GM19023 (cell line): ENCODE measurements at regions not wholly inside any gene's neighbourhood (a gene's known extent, or its start where the extent isn't known, plus 50 kb on each side); places are given as distances from the start of the nearest gene placed in this dataset.

Experiments used
- ATAC-seq: cut with Tn5 transposase; IDR thresholded peaks from one replicate; pipeline ENCODE4 v1.9.1; 2021; ENCODE audit warnings: mild to moderate bottlenecking, moderate library complexity; ENCODE audit not compliant: unreplicated experiment

DNA sequence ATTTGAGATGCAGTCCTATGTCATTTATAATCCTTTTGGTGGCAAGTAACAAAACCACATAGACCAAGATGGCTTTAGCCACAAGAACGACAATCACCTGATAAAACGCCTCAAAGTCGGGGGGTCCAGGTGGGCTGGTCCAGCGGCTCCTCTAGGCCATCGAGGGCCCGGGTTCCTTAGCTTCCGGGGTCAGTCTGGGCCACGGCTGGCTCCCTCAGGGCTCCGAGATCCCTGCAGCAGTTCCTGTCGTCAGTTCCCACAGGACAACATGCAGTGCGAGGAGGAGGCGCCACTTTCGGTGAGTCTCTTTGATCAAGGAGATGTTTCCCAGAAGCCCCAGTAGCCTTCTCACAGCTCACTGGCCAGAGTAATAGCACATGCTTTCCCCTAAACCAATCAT lies 574.6 kb downstream of the AACS start:
- no peak for ATAC-seq

GRCh38 chr12:125643055-125643454 lies 577.8 kb downstream of the AACS start:
- ATAC-seq = no peak

DNA sequence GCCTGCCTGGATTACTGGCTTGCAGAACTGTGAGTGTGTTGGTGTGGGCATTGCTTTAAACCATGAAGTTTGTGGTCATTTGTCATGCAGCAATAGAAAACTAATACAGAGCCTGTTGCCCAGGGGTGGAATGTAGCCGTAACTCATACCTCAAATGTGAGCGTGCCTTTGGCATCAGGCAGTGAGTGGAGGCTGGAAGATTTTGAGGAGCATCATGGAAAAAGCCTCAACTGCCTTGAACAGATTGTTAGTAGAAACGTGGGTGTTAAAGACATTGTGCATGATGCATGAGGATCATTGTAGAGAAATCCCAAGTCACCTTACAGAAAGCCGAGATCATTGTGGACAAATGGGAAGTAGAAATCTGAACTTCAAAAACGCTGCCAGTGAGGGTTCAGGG lies 580.5 kb downstream of the AACS start:
- no peak for ATAC-seq

DNA sequence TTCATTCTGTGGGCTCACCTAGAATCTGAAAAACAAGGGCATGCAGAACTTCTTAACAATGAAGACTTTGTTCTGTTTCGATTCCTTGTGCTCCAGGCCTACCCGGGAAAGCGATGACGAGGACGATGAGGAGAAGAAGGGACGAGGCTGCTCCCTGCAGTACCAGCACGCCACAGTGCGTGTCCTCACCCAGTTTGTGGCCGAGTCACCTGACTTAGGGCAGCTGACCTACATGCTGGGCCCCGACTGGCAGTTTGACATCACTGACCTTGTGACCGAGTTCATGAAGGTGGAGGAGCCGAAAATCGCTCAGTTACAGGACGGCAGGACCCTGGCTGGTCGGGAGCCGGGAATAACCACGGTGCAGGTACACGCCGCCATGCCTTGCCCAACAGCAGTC lies 585.4 kb downstream of the AACS start:
- no peak for ATAC-seq

- no peak for ATAC-seq
Measured at GRCh38 chr12:125651625-125652024, 586.4 kb downstream of the AACS start.

DNA sequence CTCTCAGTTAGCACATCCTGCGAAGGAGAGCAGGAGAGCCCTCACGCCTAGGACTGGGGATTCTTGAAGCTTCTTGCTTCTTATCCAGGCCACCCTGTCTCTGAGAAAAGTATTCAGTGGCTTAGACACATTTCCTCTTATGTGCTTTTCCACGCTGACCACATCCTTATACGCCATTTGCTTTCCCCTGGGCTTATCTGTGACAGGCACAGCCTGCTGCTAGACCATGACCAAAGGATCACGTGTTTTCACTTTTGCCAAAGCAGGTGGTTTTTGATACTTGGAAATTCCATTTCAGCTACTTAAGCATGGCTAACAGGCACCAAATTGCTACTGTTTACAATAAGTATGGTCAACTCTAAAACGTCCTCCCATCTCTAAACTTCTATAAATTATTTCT lies 587.4 kb downstream of the AACS start:
- ATAC-seq = no peak

DNA sequence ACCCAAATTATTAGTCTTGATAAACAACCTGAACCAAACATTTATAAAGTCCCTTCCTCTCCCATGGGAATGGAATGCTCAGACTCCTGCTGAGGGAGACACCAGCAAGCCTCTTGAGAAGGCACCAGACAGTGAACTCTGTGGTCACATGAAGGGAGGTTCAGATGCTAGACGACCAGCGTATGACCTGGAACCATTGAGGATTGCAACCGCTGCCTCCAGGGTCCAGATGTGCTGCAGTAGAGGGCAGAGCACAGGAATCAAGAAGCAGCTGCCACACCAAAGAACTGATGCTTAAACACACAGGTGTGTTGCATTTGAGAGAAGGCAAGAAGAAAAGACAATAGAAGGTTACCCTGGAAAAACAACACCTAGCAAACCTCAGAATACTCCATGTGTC lies 592.4 kb downstream of the AACS start:
- no peak for ATAC-seq

- ATAC-seq = no peak
Measured at GRCh38 chr12:125674554-125675338, 609.5 kb downstream of the AACS start.

DNA sequence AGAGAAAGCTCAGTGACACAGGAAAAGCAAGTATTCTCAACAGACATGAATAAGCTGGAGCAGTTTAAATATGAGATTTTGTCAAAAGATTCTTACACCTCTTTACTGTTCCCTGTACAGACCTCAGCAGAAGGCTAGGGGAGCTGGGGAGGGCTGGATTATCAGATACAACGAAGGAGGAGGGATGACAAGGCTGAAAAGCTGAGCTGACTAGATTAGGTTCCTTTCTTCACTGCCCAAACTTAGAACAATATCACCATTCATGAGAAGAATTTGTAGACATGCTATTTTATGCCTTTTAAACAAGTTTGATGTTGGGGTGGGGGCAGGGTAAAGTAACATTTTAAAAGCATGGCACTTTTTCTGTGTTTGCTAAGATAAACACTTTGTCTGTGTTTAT lies 611.1 kb downstream of the AACS start:
- ATAC-seq = no peak

GRCh38 chr12:125677829-125678228 lies 612.6 kb downstream of the AACS start:
- ATAC-seq = no peak

GRCh38 chr12:125678589-125678993 lies 613.4 kb downstream of the AACS start:
- ATAC-seq = no peak

DNA sequence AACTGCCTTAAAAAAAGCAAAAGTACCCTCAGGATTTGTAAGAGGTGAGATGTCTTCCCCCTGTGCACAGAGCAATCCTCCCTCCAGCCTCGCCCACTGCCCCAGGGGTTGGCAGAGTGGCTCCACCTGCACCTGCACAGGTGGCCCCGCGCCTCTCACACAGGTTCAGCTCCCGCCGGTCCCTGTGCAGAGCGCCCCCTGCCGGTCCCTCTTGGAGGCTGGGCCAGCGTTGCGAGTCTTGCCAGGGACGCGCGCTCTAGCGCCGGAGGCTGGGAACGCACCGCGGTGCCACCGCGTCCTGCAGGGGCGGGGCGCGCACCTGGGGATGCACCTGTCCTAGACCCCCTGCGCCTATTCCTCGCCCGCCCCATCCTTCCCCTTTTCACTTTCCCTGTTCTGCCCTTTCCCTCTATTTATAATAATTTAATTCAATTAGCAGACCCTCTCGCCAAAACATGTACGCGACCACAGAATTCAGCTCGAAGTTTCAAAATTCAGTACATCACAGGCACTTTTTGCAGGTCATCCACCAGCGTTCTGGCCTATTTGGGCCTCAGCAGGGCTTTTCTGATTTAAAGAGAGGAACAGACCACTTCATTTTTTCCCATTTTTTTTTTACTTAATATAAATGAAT lies 618.6 kb downstream of the AACS start:
- ATAC-seq = peak; percentile 80

DNA sequence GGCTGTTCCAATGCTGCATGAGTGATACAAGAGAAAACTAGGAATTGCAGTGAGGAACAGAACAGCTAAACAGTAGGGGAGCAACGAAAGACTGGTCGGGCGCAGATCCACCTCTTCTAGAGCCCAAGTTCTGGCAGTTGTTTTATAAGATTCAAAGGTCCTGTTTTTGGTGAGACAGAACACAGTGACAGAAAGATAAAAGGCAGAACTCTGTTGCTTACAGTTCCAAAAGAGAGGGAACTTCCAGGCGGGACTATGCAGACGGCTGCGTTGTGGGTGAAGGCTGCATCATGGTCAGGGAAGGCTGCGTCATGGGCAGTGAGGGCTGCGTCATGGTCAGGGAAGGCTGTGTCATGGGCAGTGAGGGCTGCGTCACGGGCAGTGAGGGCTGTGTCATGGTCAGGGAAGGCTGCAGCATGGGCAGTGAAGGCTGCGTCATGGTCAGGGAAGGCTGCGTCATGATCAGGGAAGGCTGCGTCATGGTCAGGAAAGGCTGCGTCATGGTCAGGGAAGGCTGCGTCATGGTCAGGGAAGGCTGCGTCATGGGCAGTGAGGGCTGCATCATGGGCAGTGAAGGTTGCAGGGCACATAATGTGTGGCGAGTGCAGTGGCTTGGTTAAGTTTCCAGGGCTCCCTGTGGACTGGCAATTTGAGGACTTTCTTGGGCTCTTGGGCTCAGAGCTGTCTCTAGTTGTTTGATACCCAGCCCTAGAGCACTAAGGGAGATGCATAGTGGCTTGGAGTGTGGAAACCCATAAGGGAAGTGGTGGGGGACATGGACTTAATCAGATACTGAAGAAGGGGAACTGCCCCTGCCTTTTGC lies 619.9 kb downstream of the AACS start:
- ATAC-seq = no peak

DNA sequence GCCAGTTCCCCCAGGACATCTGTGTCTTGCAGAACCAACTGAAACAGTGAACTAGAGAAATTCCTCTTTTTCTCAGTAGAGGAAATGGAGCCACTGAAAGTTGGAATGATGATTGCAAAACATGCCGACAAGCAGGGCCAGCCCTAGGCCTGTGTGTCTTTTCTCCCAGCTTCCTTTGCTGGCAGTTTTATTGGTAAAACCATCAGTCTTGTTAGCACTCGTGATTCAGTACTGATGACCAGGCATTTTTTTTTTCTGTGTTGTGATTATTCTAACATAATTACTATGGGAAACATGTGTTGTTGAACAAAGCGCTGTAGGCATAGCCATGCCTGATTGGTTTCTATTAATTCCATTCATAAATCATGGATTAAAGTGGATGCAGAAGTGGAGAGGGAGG lies 620.7 kb downstream of the AACS start:
- ATAC-seq = no peak

- no peak for ATAC-seq
Measured at GRCh38 chr12:125687403-125687802, 622.2 kb downstream of the AACS start.

- no peak for ATAC-seq
Measured at GRCh38 chr12:125687820-125688219, 622.6 kb downstream of the AACS start.

DNA sequence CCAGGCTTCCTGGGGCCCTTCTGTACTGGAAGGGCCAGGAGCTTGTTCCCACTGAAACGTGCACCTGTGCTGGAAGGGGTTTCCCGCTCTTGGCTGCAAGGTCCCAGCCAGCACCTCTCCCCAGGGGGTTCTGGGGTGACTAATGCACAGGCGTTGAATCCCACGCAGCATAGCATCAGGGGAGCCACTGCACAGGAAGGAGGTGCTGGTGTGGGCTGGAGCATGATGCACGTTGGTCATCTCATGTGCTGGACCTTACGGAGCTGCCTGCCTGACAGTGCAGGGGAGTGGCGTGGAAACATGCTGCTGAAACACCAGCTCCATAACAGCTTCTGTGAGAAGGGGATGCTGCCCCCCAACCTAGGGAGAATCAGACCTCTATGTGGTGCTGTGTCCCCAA lies 623.0 kb downstream of the AACS start:
- no peak for ATAC-seq

- ATAC-seq = no peak
Measured at GRCh38 chr12:125688881-125689280, 623.6 kb downstream of the AACS start.

DNA sequence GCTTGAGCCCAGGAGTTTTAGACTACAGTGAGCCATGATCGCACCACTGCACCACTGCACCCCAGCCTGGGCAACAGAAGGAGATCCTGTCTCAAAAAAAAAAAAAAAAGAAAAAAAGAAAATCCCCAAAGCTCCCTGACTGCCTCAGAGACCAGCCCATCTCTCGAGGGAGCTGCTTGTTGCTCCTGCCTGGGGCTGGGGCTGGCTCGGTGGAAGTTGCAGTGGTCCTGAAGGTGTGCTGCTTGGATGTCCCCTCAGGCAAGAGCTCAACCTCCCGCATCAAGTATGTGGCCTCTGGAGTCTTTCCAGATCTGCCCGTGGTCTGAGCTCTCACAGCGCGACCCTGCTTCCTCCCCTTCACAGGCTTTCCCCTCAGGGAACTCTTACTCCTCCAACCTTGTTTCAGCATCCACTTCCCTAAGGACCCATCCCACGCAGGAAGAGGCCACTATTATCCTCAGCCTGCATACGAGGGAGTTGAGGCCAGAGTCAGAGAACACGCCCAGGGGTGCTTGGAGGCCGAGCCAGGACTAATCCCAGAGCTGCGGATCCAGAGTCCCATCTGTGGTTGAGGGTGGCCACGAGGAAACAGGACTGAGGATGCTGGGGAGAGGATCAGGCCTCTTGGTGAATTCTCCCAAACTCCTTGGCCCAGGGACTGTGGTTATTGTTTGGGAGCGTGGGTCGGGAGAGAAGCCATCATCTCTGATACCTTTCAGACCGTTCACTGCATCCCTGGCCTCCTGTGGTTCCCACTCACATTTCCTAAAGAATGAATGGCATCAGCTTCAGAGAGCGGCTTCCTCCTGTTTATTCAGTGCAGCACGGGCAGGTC lies 624.6 kb downstream of the AACS start:
- ATAC-seq = no peak

DNA sequence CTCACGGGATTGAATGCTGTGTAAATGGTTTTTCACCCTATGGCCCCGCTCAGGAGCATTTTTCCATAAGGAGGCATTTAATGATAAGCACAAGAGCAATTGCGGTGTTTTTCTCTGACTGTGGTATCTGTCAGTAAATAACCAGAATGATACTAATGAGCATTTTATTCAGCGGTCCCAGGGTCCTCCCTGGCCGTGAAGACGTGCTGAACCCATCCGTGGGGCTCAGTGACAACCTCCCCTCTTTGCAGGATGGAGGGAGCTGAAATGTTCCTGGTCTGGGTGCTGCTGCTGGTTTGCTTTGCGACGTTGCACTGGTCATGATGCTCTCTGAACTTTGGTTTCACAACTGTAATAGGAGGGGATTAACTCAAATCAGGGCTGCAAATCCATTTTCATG lies 625.6 kb downstream of the AACS start:
- no peak for ATAC-seq

- ATAC-seq = no peak
Measured at GRCh38 chr12:125696054-125696453, 630.8 kb downstream of the AACS start.
